HG02981 (cell line): ENCODE measurements at regions not wholly inside any gene's neighbourhood (a gene's known extent, or its start where the extent isn't known, plus 50 kb on each side); places are given as distances from the start of the nearest gene placed in this dataset.
"Not testable (repeated sequence)": the region's sequence is repeated elsewhere in the genome, so short reads cannot be mapped to it uniquely, and the experiment has no call there.

Experiments used
- ATAC-seq: cut with Tn5 transposase; IDR thresholded peaks from one replicate; pipeline ENCODE4 v1.9.1; 2021; ENCODE audit warnings: mild to moderate bottlenecking, moderate library complexity; ENCODE audit not compliant: unreplicated experiment

DNA sequence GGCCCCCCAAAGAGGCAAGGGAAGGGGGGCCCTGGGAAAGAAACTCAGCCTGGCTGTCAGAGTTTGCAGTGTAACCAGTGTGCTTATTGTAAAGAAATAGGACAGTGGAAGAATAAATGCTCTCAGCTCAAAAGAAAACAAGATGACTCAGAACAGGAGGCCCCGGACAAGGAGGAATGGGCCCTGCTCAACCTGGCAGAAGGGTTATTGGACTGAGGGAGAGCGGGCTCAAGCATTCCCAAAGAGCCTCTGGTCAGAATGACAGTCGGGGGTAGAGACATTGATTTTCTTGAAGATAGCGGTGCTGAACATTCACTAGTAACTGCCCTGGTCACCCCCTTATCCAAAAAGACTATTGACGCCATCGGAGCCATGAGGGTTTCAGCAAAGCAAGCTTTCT lies 100.4 kb upstream of the OSBPL11 start:
- ATAC-seq: no peak

DNA sequence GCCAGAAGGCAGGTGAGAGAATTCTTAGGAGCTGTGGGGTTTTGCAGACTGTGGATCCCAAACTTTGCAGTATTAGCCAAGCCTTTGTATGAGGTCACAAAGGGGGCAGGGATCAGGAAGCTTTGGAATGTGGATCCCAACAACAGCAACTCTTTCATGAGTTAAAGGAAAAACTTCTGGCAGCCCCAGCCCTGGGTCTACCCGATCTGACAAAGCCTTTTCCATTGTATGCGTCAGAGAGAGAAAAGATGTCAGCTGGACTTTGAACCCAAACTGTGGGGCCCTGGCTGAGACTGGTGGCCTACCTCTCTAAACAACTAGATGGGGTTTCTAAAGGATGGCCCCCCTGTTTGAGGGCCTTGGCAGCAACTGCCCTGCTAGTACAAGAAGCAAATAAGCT lies 101.8 kb upstream of the OSBPL11 start:
- not testable (repeated sequence) for ATAC-seq

DNA sequence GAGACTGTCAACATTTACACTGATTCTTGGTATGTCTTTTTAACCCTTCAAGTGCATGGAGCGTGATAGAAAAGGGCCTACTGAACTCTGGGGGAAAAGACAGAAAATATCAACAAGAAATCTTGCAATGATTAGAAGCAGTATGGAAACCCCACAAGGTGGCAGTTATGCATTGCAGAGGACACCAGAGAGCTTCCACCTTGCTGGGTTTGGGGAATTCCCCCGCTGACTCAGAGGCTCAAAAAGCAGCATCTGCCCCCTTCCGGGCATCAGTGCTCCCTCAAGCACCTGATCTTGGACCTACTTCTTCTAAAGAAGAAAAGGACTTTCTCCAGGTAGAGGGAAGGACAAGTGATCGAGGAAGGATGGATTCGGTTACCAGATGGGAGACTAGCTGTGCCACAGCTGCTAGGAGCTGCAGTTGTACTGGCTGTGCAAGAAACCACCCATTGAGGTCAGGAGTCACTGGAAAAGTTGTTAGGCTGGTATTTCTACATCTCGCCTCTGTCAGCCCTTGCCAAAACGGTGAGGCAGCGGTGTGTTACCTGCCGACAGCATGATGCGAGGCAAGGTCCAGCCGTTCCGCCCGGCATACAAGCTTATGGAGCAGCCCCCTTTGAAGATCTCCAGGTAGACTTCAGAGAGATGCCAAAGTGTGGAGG lies 102.8 kb upstream of the OSBPL11 start:
- ATAC-seq: not testable (repeated sequence)

DNA sequence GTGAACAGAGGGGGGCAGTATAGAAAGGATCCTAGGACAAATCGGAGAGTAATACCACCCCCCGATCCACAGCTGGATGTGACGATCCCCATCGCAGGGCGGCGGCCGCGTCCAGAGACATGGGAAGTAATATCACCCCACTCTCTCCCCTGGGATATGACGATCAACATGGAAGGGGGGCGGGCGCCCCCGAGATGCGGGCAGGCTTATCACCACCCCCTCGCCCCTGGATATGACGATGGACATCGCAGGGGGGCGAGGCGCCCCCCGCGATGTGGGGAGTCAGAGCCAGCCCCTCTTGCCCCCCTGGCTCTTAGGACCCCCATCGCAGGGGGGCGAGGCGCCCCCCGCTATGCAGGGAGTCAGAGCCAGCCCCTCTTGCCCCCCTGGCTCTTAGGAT lies 120.4 kb upstream of the OSBPL11 start:
- no peak for ATAC-seq

DNA sequence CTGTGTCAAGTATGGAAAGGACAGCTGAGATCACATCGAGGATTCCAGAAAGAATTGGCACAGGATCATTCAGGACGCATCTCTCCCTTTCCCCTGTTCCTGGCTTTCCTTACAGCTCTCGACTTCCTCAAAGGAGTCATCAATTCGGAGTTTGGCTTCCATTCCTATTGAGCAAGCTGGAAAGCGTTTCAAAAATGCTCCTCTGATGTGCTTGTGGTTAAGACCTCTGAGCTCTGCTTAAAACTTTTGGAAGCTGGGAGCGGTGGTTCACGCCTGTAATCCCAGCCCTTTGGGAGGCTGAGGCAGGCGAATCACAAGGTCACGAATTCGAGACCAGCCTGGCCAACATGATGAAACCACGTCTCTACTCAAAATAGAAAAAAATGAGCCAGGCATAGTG lies 136.9 kb upstream of the OSBPL11 start:
- not testable (repeated sequence) for ATAC-seq

DNA sequence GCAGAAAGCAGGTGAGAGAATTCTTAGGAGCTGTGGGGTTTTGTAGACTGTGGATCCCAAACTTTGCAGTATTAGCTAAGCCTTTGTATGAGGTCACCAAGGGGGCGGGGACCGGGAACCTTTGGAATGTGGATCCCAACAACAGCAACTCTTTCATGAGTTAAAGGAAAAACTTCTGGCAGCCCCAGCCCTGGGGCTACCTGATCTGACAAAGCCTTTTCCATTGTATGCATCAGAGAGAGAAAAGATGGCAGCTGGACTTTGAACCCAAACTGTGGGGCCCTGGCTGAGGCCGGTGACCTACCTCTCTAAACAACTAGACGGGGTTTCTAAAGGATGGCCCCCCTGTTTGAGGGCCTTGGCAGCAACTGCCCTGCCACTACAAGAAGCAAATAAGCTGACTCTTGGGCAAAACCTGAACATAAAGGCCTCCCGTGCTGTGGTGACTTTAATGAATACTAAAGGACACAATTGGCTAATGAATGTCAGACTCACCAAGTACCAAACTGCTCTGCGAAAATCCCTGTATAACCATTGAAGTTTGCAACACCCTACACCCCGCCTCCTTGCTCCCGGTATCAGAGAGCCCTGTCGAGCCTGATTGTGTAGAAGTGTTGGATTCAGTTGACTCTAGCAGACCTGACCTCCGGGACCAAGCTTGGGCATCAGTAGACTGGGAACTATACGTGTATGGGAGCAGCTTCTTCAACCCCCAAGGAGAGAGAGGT lies 146.9 kb upstream of the OSBPL11 start:
- not testable (repeated sequence) for ATAC-seq

DNA sequence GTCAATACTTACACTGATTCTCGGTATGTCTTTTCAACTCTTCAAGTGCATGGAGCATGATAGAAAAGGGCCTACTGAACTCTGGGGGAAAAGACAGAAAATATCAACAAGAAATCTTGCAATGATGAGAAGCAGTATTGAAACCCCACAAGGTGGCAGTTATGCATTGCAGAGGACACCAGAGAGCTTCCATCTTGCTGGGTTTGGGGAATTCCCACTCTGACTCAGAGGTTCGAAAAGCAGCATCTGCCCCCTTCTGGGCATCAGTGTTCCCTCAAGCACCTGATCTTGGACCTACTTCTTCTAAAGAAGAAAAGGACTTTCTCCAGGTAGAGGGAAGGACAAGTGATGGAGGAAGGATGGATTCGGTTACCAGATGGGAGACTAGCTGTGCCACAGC lies 147.5 kb upstream of the OSBPL11 start:
- not testable (repeated sequence) for ATAC-seq

DNA sequence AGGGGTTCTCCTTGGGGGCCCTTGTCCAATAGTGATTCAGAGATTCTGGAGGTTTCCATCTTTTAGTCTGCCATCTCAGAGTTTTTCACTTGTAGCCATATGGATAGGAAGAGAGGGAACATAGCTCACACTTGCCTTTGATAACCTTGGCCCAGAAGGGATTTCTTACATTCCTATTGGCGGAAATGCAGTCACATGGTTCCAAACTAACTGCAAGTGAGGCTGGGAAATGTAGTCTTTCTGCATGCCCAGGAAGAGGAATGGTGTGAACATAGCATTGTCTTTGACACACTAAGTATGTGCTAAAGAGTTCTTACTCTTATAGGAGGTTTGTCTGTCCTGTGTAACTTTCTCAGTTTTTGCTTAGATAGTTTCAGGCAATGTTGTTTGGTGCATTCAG lies 161.8 kb upstream of the OSBPL11 start:
- ATAC-seq: not testable (repeated sequence)

DNA sequence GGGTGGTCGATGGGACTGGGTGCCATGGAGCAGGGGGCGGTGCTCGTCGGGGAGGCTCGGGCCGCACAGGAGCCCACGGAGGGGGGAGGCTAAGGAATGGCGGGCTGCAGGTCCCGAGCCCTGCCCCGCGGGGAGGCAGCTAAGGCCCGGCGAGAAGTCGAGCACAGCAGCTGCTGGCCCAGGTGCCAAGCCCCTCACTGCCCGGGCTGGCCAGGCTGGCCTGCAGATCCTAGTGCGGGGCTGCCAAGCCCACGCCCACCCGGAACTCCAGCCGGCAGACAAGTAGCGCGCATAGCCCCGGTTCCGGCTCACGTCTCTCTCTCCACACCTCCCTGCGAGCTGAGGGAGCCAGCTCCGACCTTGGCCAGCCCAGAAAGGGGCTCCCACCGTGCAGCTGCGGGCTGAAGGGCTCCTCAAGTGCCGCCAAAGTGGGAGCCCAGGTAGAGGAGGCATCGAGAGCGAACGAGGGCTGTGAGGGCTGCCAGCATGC lies 163.4 kb upstream of the OSBPL11 start:
- not testable (repeated sequence) for ATAC-seq

DNA sequence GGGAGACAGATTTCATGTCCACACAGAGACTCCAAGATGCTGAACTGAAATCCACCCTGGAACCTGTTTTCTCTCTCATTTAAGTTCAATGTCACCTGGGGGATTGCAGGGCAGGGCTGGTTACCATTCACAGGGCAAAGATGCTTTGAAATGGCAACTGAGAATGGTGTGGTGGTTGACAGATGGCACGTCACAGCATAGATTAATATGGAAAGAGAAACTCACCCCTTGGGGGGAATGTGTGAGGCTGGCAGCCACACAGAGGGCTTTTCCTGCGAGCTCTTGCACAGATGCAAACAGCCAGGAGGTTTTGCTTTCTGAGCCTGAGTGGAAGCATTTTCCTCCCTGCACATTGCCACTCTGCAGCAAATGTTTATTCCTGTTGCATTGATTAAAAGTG lies 167.3 kb upstream of the OSBPL11 start:
- ATAC-seq: not testable (repeated sequence)

DNA sequence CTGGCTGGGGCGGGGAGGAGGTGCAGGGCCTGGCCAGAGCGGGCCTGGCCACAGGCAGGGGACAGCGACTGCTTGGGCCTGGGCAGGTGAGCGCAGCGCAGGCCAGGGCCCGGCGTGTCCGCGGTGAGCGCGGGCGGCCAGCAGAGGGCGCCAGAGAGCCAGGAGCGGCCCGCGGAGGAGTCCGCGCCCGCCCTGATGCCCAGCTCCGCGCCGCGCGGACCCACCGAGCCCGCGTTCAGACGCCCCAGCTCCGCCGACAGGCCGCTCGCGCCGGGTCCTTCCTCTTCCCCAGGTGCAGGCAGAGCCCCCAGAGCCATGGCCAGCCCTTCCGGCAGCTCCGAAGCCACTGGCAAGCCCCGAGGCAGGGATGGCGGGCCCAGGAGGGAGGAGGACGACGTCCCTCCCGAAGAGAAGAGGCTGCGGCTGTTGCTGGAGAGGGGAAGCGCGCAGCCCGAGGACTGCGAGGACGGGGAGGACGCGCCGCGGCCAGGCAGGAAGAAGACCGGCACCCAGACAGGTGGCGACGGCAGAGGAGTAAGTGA lies 171.1 kb upstream of the OSBPL11 start:
- ATAC-seq: not testable (repeated sequence)

DNA sequence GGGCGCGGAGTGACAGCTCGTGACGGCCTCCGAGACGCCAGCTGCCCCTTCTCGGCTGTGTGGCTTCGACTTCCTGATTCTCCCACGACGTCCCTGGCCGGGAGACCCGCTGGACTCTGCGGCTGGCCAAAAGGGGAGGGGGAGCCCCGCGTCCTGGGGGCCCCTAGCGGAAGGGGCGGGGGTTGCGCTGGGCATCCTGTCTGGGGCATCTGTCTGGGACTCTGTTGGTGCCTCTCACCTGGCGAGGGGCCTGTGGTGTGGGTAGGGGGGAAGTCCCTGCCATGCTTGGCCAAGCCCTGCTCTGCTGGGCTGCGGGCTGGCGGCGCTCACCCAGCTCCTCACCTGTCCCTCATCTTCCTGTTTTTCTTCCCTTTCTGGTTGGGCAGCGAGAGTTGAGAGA lies 171.6 kb upstream of the OSBPL11 start:
- ATAC-seq: not testable (repeated sequence)

DNA sequence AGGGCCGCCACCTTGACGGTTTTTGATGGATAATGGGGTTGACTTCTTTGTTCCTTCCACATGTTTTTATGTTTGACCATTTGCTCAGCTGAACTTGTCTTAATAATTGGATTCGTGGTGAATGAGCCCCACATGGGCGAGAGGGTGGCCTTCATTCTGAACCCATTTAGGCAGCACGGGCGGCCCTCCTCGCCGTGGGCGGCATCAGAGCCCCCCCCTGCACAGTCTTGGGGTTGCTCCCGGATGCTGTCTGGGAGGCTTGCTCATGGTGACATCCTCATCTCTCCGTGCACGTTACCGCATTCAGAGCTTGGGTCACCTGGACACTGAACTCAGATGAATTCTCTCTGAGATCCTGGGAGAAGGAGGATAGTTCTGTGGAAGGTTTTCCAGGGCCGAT lies 172.3 kb upstream of the OSBPL11 start:
- no peak for ATAC-seq

DNA sequence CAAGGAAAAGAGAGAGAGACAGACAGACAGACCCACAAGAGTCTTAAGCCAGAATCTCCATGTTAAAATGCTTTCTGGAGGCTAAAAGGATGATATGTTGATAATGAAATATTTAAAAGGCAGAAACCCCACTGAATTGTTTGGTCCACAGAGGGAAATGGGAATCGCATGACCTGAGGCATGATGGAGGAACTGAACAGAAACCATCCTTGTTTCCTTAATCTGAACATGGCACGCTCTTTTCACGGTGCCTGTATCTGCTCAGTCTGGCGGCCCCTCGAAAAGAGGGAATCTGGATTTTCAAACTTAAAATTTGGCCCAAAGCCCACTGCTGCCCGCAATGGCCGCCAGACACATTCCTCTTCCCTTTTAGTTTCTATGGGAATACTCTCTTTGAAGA lies 173.5 kb upstream of the OSBPL11 start:
- ATAC-seq: not testable (repeated sequence)

DNA sequence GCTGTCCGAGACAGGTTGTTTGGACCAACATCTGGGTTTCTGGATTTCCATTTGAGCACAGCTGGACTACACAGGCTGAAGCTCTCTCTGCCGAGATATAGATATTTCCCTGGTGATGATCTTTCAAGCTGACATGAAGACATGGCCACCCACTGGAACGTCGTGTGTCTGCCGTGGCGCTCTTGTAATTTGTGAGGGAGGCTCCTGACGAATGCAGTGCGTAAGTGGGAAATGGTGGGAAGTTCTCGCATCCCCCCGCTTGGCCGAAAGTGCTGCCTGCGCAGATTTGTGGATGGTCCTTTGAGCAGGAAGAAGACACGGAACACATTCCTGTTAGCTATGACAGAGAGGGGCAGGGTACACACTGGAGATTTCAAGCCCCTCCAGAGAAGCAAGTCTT lies 176.2 kb upstream of the OSBPL11 start:
- ATAC-seq: not testable (repeated sequence)

DNA sequence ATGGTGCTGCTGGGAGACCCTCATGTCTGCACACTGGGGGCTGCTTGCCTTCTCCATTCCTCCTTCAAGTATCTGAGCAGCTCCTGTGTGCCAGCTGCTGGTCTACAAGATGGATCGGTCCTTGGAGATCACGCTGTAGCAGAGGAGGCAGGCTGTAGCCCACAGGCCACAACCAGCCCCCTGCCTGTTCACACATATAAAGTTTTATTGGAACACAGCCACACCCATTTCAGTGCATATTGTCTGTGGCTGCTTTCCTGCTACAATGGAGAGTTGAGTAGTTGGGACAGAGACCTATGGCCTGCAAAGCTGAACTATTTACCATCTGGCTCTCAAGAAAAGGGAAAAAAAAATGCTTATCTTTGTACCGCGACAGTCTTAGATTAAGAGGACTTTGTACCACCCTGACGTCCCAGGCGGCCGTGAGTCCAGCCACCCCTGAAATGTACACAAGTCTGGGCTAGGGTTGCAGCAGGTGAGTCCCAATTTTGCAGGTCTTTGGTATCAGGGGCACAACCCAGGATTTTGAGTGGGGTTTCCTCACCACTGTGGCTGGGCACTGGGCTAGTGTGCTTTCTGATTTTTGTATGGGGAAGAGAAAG lies 179.2 kb upstream of the OSBPL11 start:
- not testable (repeated sequence) for ATAC-seq

DNA sequence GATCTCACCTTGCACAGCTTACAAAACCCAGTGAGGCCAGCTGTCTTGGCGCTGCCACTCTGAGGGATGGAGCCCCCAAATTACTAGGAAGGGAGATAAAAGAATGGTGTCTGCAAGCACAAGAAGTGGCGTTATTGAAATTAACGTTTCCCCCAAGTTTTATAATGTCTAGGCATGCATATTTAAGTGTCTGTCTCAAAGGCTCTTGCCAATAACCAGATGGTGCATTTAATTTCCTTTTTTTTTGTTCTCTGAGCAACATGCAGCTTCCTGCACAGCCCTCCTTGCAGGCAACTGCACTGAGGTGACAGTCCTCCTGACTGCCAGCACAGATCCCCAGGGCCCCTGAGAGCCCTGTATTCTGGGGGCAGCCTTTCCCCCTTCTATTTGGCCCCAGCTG lies 179.8 kb upstream of the OSBPL11 start:
- not testable (repeated sequence) for ATAC-seq

DNA sequence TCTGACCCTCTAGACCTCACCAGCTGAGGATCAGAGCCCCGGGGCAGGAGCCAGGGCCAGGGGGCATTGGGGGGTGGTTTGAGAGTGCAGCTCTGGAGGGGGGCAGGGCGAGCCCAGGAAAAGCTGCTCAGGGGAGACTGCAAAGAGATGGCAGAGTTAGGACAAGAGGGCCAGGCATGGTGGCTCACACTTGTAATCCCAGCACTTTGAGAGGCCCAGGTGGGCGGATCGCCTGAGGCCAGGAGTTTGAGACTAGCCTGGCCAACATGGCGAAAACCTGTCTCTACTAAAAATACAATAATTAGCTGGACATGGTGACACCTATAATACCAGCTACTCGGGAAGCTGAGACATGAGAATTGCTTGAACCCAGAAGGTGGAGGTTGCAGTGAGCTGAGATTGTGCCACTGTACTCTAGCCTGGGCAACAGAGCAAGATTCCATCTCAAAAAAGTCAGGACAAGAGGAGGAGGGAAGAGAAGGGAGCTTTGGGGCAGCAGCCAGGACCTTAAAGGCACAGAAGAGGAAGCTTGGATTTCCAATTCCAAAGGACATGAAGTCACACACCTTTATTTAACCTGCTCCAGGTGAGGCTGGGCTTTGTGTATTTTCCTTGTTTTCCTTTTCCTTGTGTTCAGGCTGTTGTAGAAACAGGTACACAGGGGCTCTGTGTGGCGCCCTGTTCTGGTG lies 180.5 kb upstream of the OSBPL11 start:
- not testable (repeated sequence) for ATAC-seq

DNA sequence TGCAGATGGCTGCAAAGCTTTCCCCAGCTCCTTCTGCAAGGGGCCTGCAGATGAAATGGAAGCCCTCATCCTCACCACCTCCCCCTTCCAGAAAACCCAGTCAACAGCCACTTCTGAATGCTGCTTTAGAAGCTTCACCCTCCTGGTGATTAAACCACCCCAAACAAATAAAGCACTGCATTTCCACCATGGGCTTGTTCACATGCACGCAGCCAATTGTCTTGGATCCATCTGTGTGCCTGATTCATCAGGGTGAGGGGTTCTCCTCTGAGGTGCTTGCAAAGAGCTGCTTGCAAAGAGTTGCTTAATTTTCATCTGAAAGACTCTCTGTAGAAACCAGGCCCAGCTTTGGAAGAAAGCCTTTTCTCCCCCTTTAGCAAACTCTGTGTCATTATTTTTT lies 184.0 kb upstream of the OSBPL11 start:
- not testable (repeated sequence) for ATAC-seq

DNA sequence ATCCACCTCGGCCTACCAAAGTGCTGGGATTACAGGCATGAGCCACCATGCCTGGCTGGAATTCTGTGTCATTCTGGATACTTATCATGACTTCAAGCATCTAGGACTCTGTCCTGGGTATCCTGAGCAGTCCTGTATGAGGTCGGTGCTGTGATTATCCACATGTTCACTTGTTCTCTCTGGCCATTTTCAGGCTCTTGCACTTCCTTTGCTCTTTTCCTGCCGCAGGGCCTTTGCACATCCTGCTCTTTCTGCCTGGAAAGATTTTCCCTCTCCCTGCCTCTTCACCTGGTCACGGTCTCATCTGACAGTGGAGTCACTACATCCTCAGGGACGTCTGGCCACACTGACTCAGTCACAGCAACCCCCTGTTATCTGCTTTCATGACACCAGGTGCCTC lies 184.6 kb upstream of the OSBPL11 start:
- ATAC-seq: not testable (repeated sequence)

DNA sequence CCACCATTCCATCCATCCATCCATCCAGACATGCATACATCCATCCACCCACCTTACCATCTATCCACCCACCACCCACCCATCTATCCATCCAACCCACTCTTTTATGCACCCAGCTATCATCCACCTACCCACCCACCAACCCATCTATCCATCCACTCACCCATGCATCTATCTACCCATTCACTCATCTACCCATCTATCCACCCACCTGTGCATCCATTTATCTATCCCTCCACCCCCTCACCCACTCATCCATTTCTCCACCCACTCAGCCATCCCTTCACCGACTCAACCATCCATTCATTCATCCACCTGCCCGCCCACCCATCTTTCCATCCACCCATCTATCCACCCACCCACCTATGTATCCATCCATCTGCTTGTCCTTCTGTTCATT lies 186.4 kb upstream of the OSBPL11 start:
- not testable (repeated sequence) for ATAC-seq
